GM21526 (cell line): ENCODE measurements at regions not wholly inside any gene's neighbourhood (a gene's known extent, or its start where the extent isn't known, plus 50 kb on each side); places are given as distances from the start of the nearest gene placed in this dataset.
"Not testable (repeated sequence)": the region's sequence is repeated elsewhere in the genome, so short reads cannot be mapped to it uniquely, and the experiment has no call there.

ENCODE experiments used
- ATAC-seq: cut with Tn5 transposase; IDR thresholded peaks from one replicate; pipeline ENCODE4 v1.9.1; 2021; ENCODE audit warnings: moderate library complexity; ENCODE audit not compliant: unreplicated experiment, low FRiP score

DNA sequence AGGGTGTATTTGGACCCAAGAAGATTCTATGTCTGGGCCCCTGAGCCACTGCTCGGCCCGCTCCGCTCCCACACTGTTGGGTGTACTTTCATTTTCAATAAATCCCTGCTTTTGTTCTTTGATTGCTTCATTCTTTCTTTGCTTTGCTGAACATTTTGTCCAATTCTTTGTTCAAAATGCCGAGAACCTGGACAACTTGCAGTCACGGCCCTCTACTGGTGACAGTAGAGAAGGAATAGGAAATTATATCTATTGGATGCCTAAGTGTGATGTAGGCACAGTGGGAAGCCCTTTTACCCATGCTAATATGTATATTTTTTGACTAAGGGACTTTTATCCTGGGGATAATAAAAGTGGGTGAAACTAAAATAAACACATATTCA, 340.8 kb downstream of the LRRC3B start:
- no peak for ATAC-seq

DNA sequence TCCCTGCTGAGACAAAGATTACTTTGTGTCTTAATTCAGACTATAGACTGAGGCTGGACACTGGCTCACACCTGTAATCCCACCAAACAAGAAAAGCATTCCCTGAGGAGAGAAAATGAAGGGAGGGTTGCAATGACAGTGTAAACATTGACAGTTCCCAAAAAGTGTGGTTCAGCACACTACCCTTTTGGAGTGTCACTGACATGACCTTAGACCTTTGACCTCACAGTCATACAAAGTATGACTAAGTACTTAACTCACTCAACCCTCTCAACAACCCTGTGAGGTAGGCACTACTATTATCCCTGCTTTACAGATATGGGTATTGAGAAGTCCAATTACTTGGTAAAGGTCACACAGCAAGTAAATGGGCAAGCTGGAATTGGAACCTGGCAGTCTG, 341.7 kb downstream of the LRRC3B start:
- ATAC-seq = no peak

DNA sequence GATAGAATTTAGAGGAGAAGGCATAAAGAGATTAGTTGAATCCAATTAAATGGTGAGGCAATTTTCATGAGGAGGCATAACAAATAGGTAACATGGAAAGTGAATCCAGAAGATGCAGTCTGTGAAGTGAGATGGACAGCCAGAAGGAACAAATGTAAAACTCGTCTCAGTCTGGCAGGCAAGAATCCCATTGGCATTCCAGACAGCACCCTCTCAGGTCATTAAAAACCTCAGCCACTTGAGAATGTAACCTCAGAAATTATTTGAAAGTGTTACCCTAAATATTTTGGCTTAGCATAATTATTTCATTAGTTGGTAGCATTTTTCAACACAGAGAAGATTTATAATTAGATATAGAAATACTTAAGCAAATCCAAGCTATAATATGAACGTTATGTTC, 342.3 kb downstream of the LRRC3B start:
- ATAC-seq = no peak

DNA sequence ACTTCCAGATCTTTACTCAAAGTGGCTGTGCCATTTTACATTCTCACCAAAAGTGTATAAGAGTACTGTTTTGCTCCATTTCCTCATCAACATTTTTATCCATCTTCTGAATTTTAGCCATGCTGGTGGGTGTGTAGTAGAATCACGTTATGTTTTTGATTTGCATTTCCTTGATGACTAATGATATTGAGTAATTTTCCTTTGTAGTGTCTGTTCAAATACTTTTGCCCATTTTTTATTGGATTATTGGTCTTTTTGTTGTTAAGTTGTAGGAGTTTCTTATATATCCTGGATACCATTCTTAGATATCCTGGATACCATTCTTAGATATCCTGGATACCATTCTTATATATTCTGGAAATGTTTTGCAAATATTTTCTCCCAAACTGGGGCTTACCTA, 344.9 kb downstream of the LRRC3B start:
- no peak for ATAC-seq

DNA sequence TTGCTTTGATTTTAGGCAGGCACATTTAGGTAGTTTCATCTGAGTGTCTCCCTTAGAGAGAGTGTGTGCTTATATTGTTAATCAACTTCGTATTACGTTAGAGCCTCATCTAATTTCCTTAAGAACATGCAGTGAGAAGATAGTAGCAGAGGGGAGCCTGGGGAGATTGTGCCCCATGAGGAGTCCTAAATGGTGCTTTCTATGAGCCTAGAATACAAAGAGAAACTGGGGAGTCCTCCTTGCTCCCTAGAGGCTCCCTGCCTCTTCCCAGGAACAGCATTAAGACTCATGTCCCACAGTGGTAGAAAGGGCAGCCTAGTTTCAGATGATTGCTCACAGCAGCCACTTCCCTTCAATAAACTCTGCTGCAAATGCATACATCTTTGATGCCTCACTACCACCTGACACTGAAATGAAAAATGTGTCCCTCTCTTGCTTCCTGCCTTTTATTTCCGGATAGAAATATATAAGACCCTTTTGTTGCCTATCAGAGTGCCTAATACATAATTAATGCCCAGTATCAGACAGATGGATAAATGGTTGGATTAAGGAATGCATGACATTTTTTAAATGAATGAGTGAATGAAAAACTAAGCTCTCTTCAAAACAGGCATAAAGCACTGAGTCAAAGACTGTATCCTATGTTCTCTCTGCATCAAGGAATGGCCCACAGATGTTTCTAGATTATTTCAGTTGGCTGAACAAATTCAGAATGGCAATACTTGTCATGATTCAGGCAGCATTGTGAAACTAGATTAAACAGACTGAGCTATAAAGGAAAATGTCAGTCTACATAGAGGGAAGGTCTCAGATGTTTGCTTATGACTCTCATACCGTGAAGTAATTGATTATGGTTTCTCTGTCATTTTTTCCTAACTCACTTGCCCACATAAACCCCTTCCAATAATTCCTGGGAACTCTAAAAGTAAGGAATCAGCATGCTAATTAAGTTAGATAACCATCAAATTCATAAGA, 362.1 kb downstream of the LRRC3B start:
- ATAC-seq = no peak

DNA sequence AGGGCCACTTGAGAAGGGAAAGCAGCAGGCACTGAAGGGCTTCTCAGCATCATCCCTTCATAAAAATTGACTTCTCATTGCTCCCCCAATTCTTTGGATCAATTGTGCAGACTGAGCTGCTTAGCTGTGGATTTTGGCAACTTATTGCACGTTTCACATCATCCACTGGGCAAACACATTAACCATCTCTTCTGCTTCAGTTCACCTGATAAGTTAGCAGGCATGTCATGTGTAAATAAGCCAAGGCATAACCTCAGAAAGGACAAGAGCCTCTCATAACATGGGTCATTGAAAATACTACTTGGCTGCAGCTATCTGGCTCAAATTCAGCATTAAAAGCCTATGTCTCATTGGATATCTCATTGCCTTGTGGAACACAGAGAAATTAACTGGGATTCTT, 366.5 kb downstream of the LRRC3B start:
- no peak for ATAC-seq

DNA sequence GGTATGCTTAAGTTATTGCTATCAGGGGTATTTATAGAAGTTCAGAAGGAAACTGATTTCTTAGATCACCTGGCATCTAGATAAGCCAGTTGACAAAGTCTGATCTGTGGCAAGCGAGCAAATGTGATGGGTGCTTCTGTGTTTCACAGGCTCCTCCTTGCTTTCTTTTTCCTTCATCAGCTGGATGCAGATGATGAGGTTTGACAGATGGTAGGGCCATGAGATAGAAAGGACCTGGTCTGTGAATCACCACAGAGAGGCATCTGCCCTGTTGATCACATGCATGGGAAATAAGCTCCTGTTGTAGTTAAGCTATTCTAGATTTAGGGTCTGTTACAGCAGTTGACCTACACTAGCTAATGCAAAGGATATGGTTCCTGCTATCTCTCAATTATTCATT, 372.0 kb downstream of the NEK10 start:
- no peak for ATAC-seq

DNA sequence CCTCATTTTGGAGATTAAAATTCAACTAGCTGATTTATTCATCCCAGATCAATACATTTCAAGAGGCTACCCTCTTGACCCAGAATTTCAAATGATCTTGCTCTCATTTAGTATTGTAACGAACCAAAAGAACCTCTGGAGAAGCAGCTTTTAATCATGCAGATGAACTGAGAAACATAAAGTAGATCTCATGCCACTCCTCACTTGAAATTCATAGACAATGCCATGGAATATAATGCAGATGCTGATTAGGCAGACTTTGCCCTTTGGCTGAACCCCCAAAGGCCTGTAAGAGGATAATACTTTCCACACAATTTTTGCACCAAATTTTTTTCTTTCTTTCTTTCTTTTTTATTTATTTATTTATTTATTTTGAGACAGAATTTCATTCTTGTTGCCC, 358.3 kb downstream of the NEK10 start:
- ATAC-seq = no peak

DNA sequence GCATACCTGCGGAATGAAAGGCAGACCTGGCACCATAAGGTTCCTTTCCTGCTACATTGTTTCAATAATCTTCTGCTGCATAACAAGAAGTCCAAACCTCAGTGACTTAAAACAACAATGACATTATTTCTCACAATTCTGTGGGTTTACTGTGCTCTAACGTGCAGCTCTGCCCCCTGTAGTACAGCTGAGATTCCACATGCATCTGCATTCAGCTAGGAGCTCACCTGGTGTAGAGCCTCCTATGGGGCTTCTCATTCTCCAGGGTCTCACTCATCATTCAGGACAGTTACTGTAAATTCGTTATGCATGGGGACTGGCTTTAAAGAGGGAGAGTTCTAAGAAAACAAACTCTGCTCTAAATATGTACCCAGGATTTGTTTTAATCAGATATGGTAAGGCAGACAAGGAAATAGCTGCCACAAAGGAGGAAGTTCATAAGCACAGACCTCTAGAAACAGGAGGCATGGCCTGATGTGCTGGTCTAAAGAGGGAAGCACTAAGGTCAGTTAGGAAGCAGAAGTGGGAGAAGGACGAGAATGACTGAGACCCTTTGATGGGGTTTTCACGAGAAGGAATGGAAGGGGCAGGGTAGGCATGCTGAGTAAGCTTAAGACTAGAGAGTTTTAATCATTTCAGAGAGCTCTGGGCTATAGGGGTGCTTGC, 347.0 kb downstream of the NEK10 start:
- no peak for ATAC-seq

DNA sequence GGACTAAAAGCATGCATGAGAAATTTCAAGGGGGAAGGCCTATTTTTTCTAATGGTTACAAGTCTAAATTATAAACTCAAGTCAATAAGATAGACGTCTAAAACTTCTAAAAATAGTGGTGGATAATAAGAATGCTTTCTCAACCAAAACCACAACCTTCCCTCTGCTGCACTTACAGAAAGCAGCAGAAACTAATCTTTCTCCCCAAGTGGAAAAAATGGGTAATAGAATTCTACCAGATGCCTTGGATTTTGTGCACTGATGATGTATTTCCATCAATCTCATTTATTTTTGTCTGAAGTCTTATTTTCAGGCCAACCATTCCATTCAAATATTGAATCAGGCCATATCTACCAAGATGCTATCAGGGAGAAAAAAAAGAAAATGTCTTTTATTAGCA, 344.7 kb downstream of the NEK10 start:
- ATAC-seq = no peak

DNA sequence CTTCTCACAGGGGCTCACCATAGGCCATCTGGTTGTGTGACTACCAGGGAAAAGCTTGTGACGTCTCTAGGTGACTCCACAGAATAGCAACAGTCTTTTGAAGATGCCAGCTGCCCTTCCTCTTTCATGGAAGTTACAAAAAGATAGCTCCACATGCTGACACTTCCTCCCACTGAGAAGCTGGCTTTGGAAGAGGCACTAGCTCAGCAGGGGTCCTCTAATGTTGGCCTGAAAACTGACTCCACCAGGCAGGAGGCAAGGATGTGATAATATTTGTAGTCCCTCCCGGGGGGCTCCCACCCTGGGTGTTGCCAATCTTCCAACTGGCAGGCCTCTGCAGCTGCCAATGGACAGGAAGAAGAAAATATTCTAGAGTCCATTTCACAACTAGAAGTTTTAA, 343.5 kb downstream of the NEK10 start:
- no peak for ATAC-seq

DNA sequence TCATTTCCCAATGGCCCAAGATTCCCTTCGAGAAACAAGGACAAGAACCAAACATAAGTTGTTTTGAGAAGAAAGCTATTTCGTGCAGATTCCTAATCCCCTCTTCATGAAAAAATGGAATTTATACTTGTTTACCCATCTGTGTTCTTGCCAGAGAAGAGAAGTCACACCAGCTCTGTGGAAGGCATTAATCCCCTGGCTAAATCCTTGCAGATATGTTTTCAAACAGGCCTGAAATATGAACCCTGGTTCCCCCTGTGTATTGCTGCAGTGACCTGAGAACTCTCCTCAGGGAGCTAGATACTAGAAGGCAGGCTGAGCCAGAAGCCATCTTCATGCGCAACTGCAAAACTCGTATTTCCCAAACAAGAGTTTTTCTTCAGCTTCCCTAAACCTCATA, 337.7 kb downstream of the NEK10 start:
- ATAC-seq = no peak

DNA sequence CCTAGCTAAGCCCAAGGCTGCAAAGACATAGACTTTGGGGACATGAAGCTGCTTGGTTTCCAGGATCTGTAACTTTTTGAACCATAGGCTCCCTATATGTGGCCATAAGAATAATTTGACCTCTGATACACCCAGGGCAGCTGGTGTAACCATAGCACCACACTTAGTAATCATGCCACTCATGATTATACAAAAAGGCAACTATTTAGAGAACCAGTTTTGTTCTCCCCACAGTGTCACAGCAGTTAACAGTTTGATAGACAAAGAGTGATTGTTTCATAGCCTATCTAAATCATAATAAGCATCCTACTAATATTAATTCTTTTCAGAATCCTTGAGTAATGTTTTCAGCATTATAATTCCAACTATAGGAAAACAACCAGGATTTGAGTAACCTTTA, 334.9 kb downstream of the NEK10 start:
- no peak for ATAC-seq

DNA sequence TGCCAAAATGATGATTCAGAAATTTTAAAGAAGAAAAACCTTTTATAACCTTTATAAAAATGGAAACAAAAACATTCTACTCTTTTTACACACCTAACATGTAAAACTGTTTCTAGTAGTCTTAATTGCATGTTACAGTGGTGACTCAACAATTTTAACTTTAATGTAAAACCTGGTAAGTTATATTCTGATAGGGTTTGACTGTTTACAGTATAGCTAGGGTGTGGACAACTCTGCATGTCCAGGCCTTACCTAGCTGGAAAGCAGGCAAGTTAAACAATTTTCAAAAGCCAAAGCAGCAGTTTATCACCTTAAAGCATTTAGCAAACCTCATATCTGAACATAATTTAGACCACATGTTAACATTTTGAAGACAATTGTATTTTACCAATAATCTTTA, 328.5 kb downstream of the NEK10 start:
- no peak for ATAC-seq

DNA sequence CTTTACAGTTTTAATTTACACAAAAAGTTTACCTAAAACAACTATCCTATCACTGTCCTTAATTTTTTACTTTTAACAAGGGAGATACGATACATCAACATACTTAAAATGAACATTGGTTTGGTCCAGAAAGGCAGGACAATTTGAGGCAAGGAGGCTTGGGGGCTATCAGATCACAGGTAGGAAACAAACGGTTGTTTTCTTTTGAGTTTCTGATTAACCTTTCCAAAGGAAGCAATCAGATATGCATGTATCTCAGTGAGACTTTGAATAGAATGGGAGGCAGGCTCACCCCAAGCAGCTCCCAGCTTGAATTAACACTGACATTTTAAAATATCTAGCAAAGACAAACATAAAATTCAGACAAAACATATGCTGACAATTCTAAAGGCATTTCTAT, 326.6 kb downstream of the NEK10 start:
- ATAC-seq = not testable (repeated sequence)

DNA sequence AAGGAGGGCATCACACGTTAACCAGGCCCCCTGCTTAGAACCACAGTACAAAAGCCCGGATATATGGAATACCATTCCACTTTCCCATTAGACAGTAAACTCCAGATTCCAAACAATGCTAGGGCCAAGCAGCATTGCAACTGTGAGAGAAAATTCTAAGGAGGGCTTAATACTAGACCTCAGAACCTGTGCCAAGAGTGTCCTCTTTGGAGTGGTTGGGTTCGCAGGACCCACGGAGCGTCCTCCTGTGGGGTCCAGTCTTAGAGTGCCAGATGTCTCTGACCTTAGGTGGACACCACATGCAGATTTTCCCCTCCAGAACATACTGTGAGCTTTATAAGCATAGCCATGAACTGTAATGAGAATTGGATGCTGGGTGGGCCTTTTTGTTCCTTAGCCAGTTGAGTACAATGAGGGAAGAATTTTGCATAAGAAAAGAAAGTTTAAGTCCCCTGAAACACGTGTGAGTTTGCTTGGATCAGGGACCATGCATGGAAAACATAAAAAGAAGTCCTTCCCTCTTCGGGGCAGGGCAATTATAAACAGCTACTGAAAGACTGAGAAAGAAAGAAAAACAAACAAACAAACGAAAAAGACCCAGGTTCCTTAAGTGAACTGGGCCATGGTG, 325.7 kb downstream of the NEK10 start:
- ATAC-seq = no peak

DNA sequence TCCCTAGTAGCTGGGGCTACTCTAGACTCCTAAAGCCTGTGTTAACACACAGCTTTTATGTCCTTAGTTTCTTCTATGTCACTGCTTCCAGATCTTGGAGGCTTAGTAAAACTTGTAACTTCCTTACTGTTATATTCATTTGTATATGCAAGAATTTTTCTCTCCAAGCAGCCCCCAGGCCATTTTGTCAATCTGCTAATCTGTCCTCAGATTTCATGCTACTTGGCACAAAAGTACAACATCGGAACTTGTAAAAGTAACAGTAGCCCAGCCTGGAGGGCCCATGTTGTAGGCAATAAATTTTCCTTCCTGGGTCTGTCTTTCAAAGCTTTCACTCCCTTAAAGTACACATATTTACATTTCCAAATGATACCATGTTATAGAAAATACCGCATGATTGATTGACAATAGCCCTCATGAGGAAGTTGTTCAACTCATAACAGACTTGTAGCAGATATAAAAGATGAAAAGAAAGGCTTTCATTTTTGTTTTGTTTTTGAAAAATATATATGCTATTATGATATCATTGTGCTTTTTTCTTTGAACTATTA, 324.2 kb downstream of the NEK10 start:
- no peak for ATAC-seq

DNA sequence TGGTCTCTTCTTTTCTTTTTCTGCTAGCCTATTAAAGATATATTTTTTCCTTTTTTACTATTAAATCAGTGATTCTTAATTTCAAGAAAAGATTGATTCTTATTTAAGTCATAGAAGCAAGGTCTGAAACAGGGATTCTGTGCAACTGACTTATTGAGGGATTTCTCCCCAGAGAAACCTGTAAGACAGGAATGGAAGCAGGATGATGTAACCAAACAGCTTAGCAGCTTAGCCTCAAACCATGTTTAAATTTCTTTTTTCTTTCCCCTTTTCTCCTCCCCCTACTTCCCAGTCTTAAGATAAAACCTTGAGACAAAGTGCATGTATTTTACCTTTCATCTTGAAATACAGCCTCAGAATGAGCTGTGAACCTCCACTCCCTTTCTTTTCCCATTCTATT, 322.8 kb downstream of the NEK10 start:
- ATAC-seq = no peak

DNA sequence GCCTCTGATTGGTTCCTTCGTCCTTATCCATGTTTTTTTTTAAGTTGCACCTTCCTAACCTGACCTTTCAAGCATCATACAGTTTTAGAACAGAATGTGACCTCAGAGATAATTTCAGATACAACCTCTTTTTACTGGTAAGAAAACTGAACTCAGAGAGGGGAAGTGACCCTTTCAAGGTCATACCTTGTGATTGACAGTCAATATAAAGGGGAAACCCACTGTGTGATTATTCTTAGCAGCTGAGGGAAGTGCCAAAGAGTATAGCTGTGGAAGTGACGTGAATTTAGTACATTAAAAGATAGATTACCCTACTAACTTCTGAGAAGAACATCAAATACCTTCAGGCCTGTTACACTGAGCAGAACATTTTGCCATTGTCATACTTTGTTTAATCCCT, 319.4 kb downstream of the NEK10 start:
- no peak for ATAC-seq

DNA sequence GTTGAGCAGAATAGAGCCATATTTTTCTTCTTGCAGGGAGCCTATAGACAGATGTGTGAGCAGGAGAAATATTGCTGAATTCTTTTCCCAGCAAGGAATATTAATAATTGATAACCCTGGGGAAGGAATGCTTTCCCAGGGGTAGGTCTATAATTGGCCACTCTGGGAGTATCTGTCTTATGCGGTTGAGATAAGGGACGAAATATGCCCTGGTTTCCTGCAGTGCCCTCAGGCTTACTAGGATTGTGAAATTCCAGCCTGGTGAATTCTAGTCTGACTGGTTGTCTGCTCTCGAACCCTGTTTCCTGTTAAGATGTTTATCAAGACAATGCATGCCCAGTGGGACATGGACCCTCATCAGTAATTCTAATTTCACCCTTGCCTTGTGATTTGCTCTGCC, 317.7 kb downstream of the NEK10 start:
- not testable (repeated sequence) for ATAC-seq

DNA sequence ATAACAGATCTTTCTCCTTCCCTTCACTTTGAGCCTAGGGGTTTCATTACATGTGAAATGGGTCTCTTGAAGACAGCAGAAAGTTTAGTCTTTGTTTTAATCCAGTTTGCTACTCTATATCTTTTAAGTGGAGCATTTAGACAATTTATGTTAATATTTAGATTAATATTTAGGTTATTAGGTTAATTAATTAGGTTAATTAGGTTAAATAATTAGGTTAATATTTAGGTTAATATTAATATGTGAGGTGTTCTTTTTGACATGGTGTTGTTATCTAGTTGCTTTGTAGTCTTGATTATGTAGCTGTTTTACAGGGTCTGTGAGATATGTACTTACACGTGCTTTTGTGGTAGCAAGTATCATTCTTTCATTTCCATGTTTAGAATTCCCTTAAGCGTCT, 312.9 kb downstream of the NEK10 start:
- ATAC-seq = no peak
